Sigmoid colon (tissue), 4 donors: ENCODE measurements at regions not wholly inside any gene's neighbourhood (a gene's known extent, or its start where the extent isn't known, plus 50 kb on each side); places are given as distances from the start of the nearest gene placed in this dataset.

Source experiments
- POLR2A ChIP-seq, 2 donors: fragments of 450-650 bp; IDR thresholded peaks; one replicate each; pipeline ENCODE4 v1.6.1; 2016; ENCODE audit warnings: antibody characterized with exemption in 2 of 2, mild to moderate bottlenecking in 2 of 2, moderate library complexity in 2 of 2
- POLR2AphosphoS5 ChIP-seq, 4 donors: sonication (generic); formaldehyde crosslinking; IDR thresholded peaks; one replicate each; pipeline ENCODE4 v1.6.1; 2017; ENCODE audit warnings: antibody characterized with exemption in 4 of 4
- TF ChIP-seq, protein P1 (sequence below), 4 experiments: fragments of 450-650 bp in 3 of 4; fragments of 200-600 bp in 1 of 4; IDR thresholded peaks; one replicate each; pipeline ENCODE4 v1.5.1; 2016 to 2019; ENCODE audit warnings: antibody characterized with exemption in 4 of 4, mild to moderate bottlenecking in 3 of 4, moderate library complexity in 2 of 4

DNA sequence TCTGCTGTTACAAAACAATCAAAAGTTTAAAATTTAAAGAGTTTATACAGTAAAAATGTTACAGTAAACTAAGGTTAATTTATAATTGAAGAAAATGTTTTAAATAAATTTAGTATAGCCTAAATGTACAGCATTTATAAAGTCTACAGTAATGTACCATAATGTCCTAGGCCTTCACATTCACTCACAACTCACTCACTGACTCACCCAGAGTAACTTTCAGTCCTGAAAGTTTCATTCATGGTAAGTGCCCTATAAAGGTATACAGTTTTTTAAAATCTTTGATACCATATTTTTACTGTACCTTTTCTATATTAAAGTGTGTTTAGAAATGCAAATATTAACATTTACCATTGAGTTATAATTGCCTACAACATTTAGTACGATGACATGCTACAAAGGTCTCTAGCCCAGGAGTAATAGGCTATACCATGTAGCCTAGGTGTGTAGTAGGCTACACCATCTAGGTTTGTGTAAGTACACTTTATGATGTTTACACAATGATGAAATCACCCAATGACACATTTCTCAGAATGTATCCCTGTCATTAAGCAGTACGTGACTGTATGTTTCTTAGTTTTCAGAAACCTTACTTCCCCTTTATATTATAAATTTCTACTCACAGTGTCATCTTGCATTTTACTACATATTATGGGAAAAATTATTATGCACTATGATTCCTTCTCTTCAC is 320.8 kb downstream of the ADAM29 start:
- TF ChIP-seq, protein P1, sequence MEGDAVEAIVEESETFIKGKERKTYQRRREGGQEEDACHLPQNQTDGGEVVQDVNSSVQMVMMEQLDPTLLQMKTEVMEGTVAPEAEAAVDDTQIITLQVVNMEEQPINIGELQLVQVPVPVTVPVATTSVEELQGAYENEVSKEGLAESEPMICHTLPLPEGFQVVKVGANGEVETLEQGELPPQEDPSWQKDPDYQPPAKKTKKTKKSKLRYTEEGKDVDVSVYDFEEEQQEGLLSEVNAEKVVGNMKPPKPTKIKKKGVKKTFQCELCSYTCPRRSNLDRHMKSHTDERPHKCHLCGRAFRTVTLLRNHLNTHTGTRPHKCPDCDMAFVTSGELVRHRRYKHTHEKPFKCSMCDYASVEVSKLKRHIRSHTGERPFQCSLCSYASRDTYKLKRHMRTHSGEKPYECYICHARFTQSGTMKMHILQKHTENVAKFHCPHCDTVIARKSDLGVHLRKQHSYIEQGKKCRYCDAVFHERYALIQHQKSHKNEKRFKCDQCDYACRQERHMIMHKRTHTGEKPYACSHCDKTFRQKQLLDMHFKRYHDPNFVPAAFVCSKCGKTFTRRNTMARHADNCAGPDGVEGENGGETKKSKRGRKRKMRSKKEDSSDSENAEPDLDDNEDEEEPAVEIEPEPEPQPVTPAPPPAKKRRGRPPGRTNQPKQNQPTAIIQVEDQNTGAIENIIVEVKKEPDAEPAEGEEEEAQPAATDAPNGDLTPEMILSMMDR (IDR thresholded peaks at IDR 0.05) = no peak
- TF ChIP-seq POLR2AphosphoS5 (IDR thresholded peaks at IDR 0.05) (no peak), POLR2A (IDR thresholded peaks at IDR 0.05) (no peak)
